C4-2B (cell line): ENCODE measurements at regions not wholly inside any gene's neighbourhood (a gene's known extent, or its start where the extent isn't known, plus 50 kb on each side); places are given as distances from the start of the nearest gene placed in this dataset.

Experiments used
- CTCF ChIP-seq: fragments of 450-650 bp; conservative IDR thresholded peaks from 2 replicates; pipeline ENCODE4 v1.5.1; 2017; ENCODE audit warnings: mild to moderate bottlenecking
- ZFX ChIP-seq: fragments of 450-650 bp; IDR thresholded peaks from 2 replicates; pipeline ENCODE4 v1.6.1; 2017

DNA sequence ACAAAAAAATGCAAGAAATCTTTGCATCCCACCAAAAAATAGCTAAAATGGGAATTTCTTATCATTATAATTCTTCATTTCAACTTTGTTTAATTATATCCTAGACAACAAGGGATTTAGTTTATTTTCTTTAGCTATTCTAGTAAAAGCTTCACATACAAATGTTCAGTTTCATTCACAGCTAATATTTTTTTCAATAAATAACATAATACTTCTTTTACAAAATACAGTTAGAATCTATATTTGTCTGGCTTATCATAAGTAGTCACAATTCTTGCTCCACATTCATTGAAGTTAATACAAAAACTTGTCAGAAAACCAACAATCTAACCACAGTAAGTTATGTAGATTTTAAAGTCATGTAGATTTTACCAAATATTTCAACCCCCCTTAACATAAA is 414.4 kb downstream of the FAT4 start:
- TF ChIP-seq CTCF (no peak), ZFX (no peak)
